ENCODE measurements at regions not wholly inside any gene's neighbourhood (a gene's known extent, or its start where the extent isn't known, plus 50 kb on each side); places are given as distances from the start of the nearest gene placed in this dataset.

DNA sequence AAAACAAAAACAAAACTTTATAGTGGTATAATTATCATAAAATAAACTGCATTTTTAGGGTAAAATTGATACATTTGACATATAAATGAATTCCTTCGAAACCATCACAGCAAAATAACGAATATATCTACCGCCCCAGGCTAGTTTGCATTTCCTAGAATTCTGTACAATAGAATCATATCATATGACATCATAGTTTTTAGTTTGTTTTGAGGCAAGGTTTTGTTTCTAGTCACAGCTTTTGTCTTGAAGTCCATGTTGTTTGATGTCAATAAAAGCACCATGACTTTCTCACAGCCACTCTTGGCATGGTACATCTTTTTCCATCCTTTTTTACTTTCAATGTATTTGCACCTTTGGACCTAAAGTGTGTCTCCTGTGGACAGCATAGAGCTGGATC, 102.9 kb downstream of the FOXL3 start:
- H3K27me3 ChIP-seq = no peaks in the 10 kb centered on the region
- WGBS, 4 donors = 74 to 82% (median 77%) methylated on average over 3 of the region's 3 CpGs
- H3K4me1 ChIP-seq (replicated peaks in 1 of 2) = no peaks in the 10 kb centered on the region
- no peak overlapping the region for H3K4me3 ChIP-seq
- DNase-seq = no peak
- intact Hi-C loops (cut with DNase I) = no loop called here
- TF ChIP-seq POLR2A (IDR thresholded peaks at IDR 0.05) = no peak
- TF ChIP-seq, protein P1, sequence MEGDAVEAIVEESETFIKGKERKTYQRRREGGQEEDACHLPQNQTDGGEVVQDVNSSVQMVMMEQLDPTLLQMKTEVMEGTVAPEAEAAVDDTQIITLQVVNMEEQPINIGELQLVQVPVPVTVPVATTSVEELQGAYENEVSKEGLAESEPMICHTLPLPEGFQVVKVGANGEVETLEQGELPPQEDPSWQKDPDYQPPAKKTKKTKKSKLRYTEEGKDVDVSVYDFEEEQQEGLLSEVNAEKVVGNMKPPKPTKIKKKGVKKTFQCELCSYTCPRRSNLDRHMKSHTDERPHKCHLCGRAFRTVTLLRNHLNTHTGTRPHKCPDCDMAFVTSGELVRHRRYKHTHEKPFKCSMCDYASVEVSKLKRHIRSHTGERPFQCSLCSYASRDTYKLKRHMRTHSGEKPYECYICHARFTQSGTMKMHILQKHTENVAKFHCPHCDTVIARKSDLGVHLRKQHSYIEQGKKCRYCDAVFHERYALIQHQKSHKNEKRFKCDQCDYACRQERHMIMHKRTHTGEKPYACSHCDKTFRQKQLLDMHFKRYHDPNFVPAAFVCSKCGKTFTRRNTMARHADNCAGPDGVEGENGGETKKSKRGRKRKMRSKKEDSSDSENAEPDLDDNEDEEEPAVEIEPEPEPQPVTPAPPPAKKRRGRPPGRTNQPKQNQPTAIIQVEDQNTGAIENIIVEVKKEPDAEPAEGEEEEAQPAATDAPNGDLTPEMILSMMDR (IDR thresholded peaks at IDR 0.05) = no peak
- no peak overlapping the region for H3K27ac ChIP-seq
- no peaks in the 10 kb centered on the region for H3K36me3 ChIP-seq (replicated peaks in 1 of 2)
- no peaks in the 10 kb centered on the region for H3K9me3 ChIP-seq (replicated peaks in 1 of 3)

DNA sequence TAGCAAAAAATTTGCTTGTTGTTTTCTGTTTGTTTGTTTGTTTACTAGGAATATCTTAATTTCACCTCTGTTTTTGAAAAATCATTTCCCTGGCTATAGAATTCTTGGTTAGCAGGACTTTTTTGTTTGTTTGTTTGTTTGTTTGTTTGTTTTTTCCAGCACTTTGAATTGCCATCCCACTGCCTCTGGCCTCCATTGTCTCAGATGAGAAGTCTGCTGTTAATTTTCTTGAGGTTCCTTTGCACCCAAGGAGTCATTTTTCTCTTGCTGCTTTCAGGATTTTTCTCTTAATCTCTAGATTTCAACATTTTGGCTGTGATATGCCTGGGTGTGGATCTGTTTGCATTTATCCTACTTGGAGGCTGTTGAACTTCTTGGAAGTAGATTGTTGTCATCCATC, 105.7 kb downstream of the FOXL3 start:
- no peaks in the 10 kb centered on the region for H3K4me1 ChIP-seq (replicated peaks in 1 of 2)
- no peak for TF ChIP-seq POLR2A (IDR thresholded peaks at IDR 0.05)
- TF ChIP-seq, protein P1 (IDR thresholded peaks at IDR 0.05) = no peak
- no peak overlapping the region for H3K4me3 ChIP-seq
- DNase-seq = no peak
- no peaks in the 10 kb centered on the region for H3K9me3 ChIP-seq (replicated peaks in 1 of 3)
- no peaks in the 10 kb centered on the region for H3K36me3 ChIP-seq (replicated peaks in 1 of 2)
- intact Hi-C loops (cut with DNase I) = no loop called here
- no peak overlapping the region for H3K27ac ChIP-seq
- H3K27me3 ChIP-seq = no peaks in the 10 kb centered on the region

DNA sequence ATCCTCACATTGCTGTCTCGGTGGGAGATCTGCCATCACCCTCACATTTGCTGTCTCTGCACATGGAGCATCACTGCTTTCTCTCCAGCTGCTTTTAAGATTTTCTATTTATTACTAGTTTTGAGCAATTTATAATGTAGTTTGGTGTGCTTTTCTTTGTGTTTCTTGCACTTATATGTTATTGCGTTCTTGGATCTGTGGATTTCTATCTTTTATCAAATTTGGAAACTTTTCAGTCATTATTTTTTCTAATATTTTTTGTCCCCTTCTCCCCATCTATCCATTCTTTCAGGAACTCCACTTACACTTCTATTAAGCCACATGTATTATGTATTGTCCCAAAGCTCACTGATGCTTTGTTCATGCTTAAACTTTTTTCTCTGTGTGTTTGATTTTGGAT, 108.9 kb downstream of the FOXL3 start:
- Histone ChIP-seq H3K4me1 (replicated peaks in 1 of 2) (no peaks in the 10 kb centered on the region), H3K27me3 (no peaks in the 10 kb centered on the region), H3K9me3 (replicated peaks in 1 of 3) (no peaks in the 10 kb centered on the region), H3K36me3 (replicated peaks in 1 of 2) (no peaks in the 10 kb centered on the region), H3K27ac (no peak overlapping the region), H3K4me3 (no peak overlapping the region)
- intact Hi-C loops (cut with DNase I) = no loop called here
- TF ChIP-seq, protein P1 (IDR thresholded peaks at IDR 0.05) = no peak
- TF ChIP-seq POLR2A (IDR thresholded peaks at IDR 0.05) = no peak
- DNase-seq = no peak
- 74 to 85% (median 79%) methylated on average over 2 of the region's 2 CpGs for WGBS, 4 donors

DNA sequence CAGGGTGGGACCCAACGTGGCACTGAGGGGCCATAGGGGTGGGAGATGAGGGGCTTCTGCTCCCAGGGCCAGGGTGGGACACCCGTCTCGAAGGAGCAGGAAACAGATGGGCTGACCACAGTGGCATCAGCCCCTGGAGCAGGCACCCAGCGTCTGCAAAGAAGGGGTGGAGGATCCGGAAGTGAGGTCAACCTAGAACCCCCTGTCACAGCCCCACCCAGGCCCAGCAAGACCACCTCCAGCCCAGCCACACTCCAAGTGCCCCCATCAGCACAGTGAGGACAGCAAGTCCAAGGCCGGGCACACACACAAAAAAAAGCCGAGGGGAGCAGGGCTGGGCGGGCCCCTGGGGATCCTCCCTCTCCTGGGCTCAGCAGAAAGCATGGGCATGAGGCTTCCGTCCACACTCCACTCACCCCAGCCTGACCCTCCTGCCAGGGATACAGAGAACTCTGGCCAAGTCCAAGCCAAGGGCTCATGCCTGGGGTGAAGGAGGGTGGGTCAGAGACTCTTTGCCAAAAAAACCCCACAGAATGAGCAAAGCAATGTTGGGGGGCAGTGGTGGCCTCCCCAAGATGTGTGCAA, 111.0 kb downstream of the FOXL3 start:
- Histone ChIP-seq H3K27ac (no peak overlapping the region), H3K4me1 (replicated peaks in 1 of 2) (no peaks in the 10 kb centered on the region)
- TF ChIP-seq, protein P1 (IDR thresholded peaks at IDR 0.05) = no peak

More for the DNA sequence above, 111.0 kb downstream of the FOXL3 start:
- H3K36me3 ChIP-seq (replicated peaks in 1 of 2) = no peaks in the 10 kb centered on the region
- intact Hi-C loops (cut with DNase I) = no loop called here
- H3K9me3 ChIP-seq (replicated peaks in 1 of 3) = no peaks in the 10 kb centered on the region
- peaks cover 2% of the 10 kb centered on the region for H3K27me3 ChIP-seq
- DNase-seq = peak in 1 of 7 donors; percentile 4
- no peak overlapping the region for H3K4me3 ChIP-seq
- 73 to 86% (median 81%) methylated on average over 3 to 9 of the region's 9 CpGs for WGBS, 4 donors

Measured in adrenal gland (tissue), 9 donors.